ENCODE measurements at regions not wholly inside any gene's neighbourhood (a gene's known extent, or its start where the extent isn't known, plus 50 kb on each side); places are given as distances from the start of the nearest gene placed in this dataset.
"Not testable (repeated sequence)": the region's sequence is repeated elsewhere in the genome, so short reads cannot be mapped to it uniquely, and the experiment has no call there.

GRCh38 chr6:10140824-10141223 is 274.1 kb downstream of the TFAP2A start:
- no peak for TF ChIP-seq CTCF (IDR thresholded peaks at IDR 0.05)
- TF ChIP-seq POLR2A (IDR thresholded peaks at IDR 0.05) = no peak
- no peak overlapping the region for H3K4me3 ChIP-seq
- H3K9me3 ChIP-seq = no peaks in the 10 kb centered on the region
- intact Hi-C loops (cut with DNase I; ENCODE audit: low total_unique reads) = no loop called here
- DNase-seq = no peak
- H3K4me1 ChIP-seq = no peaks in the 10 kb centered on the region
- no peak overlapping the region for H3K27ac ChIP-seq
- peaks cover 0 to 3% of the 10 kb centered on the region in 2 donors for H3K27me3 ChIP-seq
- H3K36me3 ChIP-seq = no peaks in the 10 kb centered on the region

- Histone ChIP-seq H3K4me3 (no peak overlapping the region), H3K4me1 (no peaks in the 10 kb centered on the region), H3K27ac (no peak overlapping the region), H3K9me3 (no peaks in the 10 kb centered on the region), H3K36me3 (no peaks in the 10 kb centered on the region), H3K27me3 (peaks cover 0 to 3% of the 10 kb centered on the region in 2 donors)
- no peak for DNase-seq
- intact Hi-C loops (cut with DNase I; ENCODE audit: low total_unique reads) = no loop called here
- TF ChIP-seq CTCF (IDR thresholded peaks at IDR 0.05) (no peak), POLR2A (IDR thresholded peaks at IDR 0.05) (no peak)
Measured at GRCh38 chr6:10140136-10140535, 274.7 kb downstream of the TFAP2A start.

GRCh38 chr6:10138917-10139316 is 276.0 kb downstream of the TFAP2A start:
- no peak for DNase-seq
- intact Hi-C loops (cut with DNase I; ENCODE audit: low total_unique reads) = no loop called here
- Histone ChIP-seq H3K4me1 (no peaks in the 10 kb centered on the region), H3K36me3 (no peaks in the 10 kb centered on the region), H3K27ac (no peak overlapping the region), H3K4me3 (no peak overlapping the region), H3K9me3 (no peaks in the 10 kb centered on the region), H3K27me3 (peaks cover 0 to 3% of the 10 kb centered on the region in 2 donors)
- TF ChIP-seq CTCF (IDR thresholded peaks at IDR 0.05) = no peak
- TF ChIP-seq POLR2A (IDR thresholded peaks at IDR 0.05) = no peak

- intact Hi-C loops (cut with DNase I; ENCODE audit: low total_unique reads) = no loop called here
- Histone ChIP-seq H3K4me3 (no peak overlapping the region), H3K36me3 (no peaks in the 10 kb centered on the region), H3K9me3 (no peaks in the 10 kb centered on the region), H3K27ac (no peak overlapping the region), H3K27me3 (no peaks in the 10 kb centered on the region), H3K4me1 (no peaks in the 10 kb centered on the region)
- no peak for TF ChIP-seq POLR2A (IDR thresholded peaks at IDR 0.05)
- no peak for TF ChIP-seq CTCF (IDR thresholded peaks at IDR 0.05)
- no peak for DNase-seq
Measured at GRCh38 chr6:10136636-10137035, 278.2 kb downstream of the TFAP2A start.

- DNase-seq; H3K27me3 ChIP-seq; H3K4me3 ChIP-seq; H3K4me1 ChIP-seq; H3K36me3 ChIP-seq; H3K9me3 ChIP-seq; H3K27ac ChIP-seq; intact Hi-C loops (cut with DNase I; ENCODE audit: low total_unique reads): not testable (repeated sequence)
Measured at GRCh38 chr6:10134185-10134584, 280.7 kb downstream of the TFAP2A start.

GRCh38 chr6:10128721-10129120 is 286.2 kb downstream of the TFAP2A start:
- Histone ChIP-seq H3K4me3 (no peak overlapping the region), H3K36me3 (no peaks in the 10 kb centered on the region), H3K9me3 (no peaks in the 10 kb centered on the region), H3K4me1 (no peaks in the 10 kb centered on the region), H3K27me3 (no peaks in the 10 kb centered on the region), H3K27ac (no peak overlapping the region)
- TF ChIP-seq CTCF (IDR thresholded peaks at IDR 0.05) (no peak), POLR2A (IDR thresholded peaks at IDR 0.05) (no peak)
- no peak for DNase-seq
- intact Hi-C loops (cut with DNase I; ENCODE audit: low total_unique reads) = no loop called here

Measured in uterus (tissue), 3 donors.